Suprapubic skin (tissue), 4 donors: ENCODE measurements at regions not wholly inside any gene's neighbourhood (a gene's known extent, or its start where the extent isn't known, plus 50 kb on each side); places are given as distances from the start of the nearest gene placed in this dataset.

Source experiments
- DNase-seq, 2 donors: peaks; one replicate each; pipeline ENCODE4 v3.0.0-alpha.2; 2019; ENCODE audit warnings: low spot score in 2 of 2
- H3K27ac ChIP-seq: fragments of 200-600 bp; sonication (generic); one replicate; pipeline ENCODE4 v1.5.1; 2019
- H3K27me3 ChIP-seq: fragments of 200-600 bp; sonication (generic); one replicate; pipeline ENCODE4 v1.5.1; 2019
- H3K36me3 ChIP-seq: fragments of 200-600 bp; sonication (generic); one replicate; pipeline ENCODE4 v1.5.1; 2019
- H3K4me1 ChIP-seq: fragments of 200-600 bp; sonication (generic); one replicate; pipeline ENCODE4 v1.5.1; 2019
- H3K4me3 ChIP-seq: fragments of 200-600 bp; sonication (generic); one replicate; pipeline ENCODE4 v1.5.1; 2019; ENCODE audit warnings: mild to moderate bottlenecking
- H3K9me3 ChIP-seq: fragments of 200-600 bp; sonication (generic); one replicate; pipeline ENCODE4 v1.5.1; 2019
- CTCF ChIP-seq, 2 donors: fragments of 200-600 bp in 1 of 2; fragments of 450-650 bp in 1 of 2; sonication (generic) in 1 of 2; IDR thresholded peaks; one replicate each; pipeline ENCODE4 v1.5.1; 2016 to 2019; ENCODE audit warnings: antibody characterized with exemption in 2 of 2, mild to moderate bottlenecking in 1 of 2, moderate library complexity in 1 of 2
- EP300 ChIP-seq: sonication (generic); formaldehyde crosslinking; IDR thresholded peaks from one replicate; pipeline ENCODE4 v1.6.1; 2017; ENCODE audit warnings: antibody characterized with exemption
- POLR2A ChIP-seq, 2 donors: fragments of 450-650 bp; IDR thresholded peaks; one replicate each; pipeline ENCODE4 v1.6.1; 2017; ENCODE audit warnings: antibody characterized with exemption in 2 of 2, mild to moderate bottlenecking in 2 of 2, moderate library complexity in 2 of 2
- POLR2AphosphoS5 ChIP-seq, 3 donors: sonication (generic); formaldehyde crosslinking; IDR thresholded peaks; one replicate each; pipeline ENCODE4 v1.6.1; 2017; ENCODE audit warnings: antibody characterized with exemption in 3 of 3
- WGBS: methylation state at CpG from one replicate; pipeline ENCODE4 v1.1.5; 2018; 5-methylcytosine and 5-hydroxymethylcytosine counted together

- H3K27me3 ChIP-seq = no peaks in the 10 kb centered on the region
- H3K4me3 ChIP-seq = no peak overlapping the region
- DNase-seq = no peak
- H3K9me3 ChIP-seq = no peaks in the 10 kb centered on the region
- no peaks in the 10 kb centered on the region for H3K36me3 ChIP-seq
- TF ChIP-seq CTCF (IDR thresholded peaks at IDR 0.05) (no peak), EP300 (no peak), POLR2AphosphoS5 (IDR thresholded peaks at IDR 0.05) (no peak), POLR2A (IDR thresholded peaks at IDR 0.05) (no peak)
- 89% methylated on average over 3 of the region's 3 CpGs for WGBS
- H3K27ac ChIP-seq = no peak overlapping the region
- no peaks in the 10 kb centered on the region for H3K4me1 ChIP-seq
These were observed 147.4 kb upstream of the AGR3 start for GRCh38 chr7:17029150-17029549.

- no peaks in the 10 kb centered on the region for H3K4me1 ChIP-seq
- H3K36me3 ChIP-seq = no peaks in the 10 kb centered on the region
- no peaks in the 10 kb centered on the region for H3K27me3 ChIP-seq
- no peak overlapping the region for H3K4me3 ChIP-seq
- H3K9me3 ChIP-seq = no peaks in the 10 kb centered on the region
- no peak overlapping the region for H3K27ac ChIP-seq
- WGBS = 63% methylated on average over 2 of the region's 2 CpGs
- no peak for DNase-seq
- TF ChIP-seq CTCF (IDR thresholded peaks at IDR 0.05) (no peak), EP300 (no peak), POLR2A (IDR thresholded peaks at IDR 0.05) (no peak), POLR2AphosphoS5 (IDR thresholded peaks at IDR 0.05) (no peak)
These were observed 148.8 kb upstream of the AGR3 start for GRCh38 chr7:17030559-17030958.

- 91% methylated on average over 1 of the region's 1 CpG for WGBS
- no peaks in the 10 kb centered on the region for H3K4me1 ChIP-seq
- no peak overlapping the region for H3K4me3 ChIP-seq
- H3K9me3 ChIP-seq = no peaks in the 10 kb centered on the region
- H3K27ac ChIP-seq = no peak overlapping the region
- DNase-seq = no peak
- TF ChIP-seq POLR2A (IDR thresholded peaks at IDR 0.05) = no peak
- TF ChIP-seq EP300 = no peak
- no peak for TF ChIP-seq POLR2AphosphoS5 (IDR thresholded peaks at IDR 0.05)
- no peak for TF ChIP-seq CTCF (IDR thresholded peaks at IDR 0.05)
- H3K27me3 ChIP-seq = no peaks in the 10 kb centered on the region
- no peaks in the 10 kb centered on the region for H3K36me3 ChIP-seq
These were observed 150.2 kb upstream of the AGR3 start for GRCh38 chr7:17031906-17032551.

GRCh38 chr7:17033245-17033644 lies 151.5 kb upstream of the AGR3 start:
- no peaks in the 10 kb centered on the region for H3K4me1 ChIP-seq
- no peak for DNase-seq
- 86% methylated on average over 4 of the region's 4 CpGs for WGBS
- TF ChIP-seq POLR2A (IDR thresholded peaks at IDR 0.05) (no peak), POLR2AphosphoS5 (IDR thresholded peaks at IDR 0.05) (no peak), CTCF (IDR thresholded peaks at IDR 0.05) (no peak), EP300 (no peak)
- no peaks in the 10 kb centered on the region for H3K27me3 ChIP-seq
- H3K4me3 ChIP-seq = no peak overlapping the region
- no peak overlapping the region for H3K27ac ChIP-seq
- no peaks in the 10 kb centered on the region for H3K9me3 ChIP-seq
- no peaks in the 10 kb centered on the region for H3K36me3 ChIP-seq

- DNase-seq = no peak
- Histone ChIP-seq H3K27ac (no peak overlapping the region), H3K36me3 (no peaks in the 10 kb centered on the region), H3K4me3 (no peak overlapping the region), H3K4me1 (peaks cover 14% of the 10 kb centered on the region), H3K27me3 (no peaks in the 10 kb centered on the region), H3K9me3 (no peaks in the 10 kb centered on the region)
- WGBS = 89% methylated on average over 2 of the region's 2 CpGs
- TF ChIP-seq POLR2A (IDR thresholded peaks at IDR 0.05) (no peak), CTCF (IDR thresholded peaks at IDR 0.05) (no peak), EP300 (no peak), POLR2AphosphoS5 (IDR thresholded peaks at IDR 0.05) (no peak)
These were observed 154.8 kb upstream of the AGR3 start for GRCh38 chr7:17036584-17036983.
